Fibroblast of lung (primary cell): ENCODE measurements at regions not wholly inside any gene's neighbourhood (a gene's known extent, or its start where the extent isn't known, plus 50 kb on each side); places are given as distances from the start of the nearest gene placed in this dataset.

Experiments
- DNase-seq, 2 donors: peaks; one replicate each; pipeline versions ENCODE4 v3.0.0 to v3.0.0-alpha.2; 2010; ENCODE audit warnings: low read depth in 2 of 2
- H2AFZ ChIP-seq: 2 replicates; pipeline ENCODE4 v1.5.1; 2012; ENCODE audit warnings: low read length, control low read depth, inconsistent platforms
- H3K27ac ChIP-seq: 2 replicates; pipeline ENCODE4 v1.5.1; 2011; ENCODE audit warnings: low read length, control low read depth; ENCODE audit not compliant: insufficient read depth
- H3K27me3 ChIP-seq: 2 replicates; pipeline ENCODE4 v1.5.1; 2011; ENCODE audit warnings: mild to moderate bottlenecking, low read length; ENCODE audit not compliant: control insufficient read depth, insufficient read depth
- H3K36me3 ChIP-seq: 2 replicates; pipeline ENCODE4 v1.5.1; 2011; ENCODE audit warnings: low read length; ENCODE audit not compliant: control insufficient read depth, insufficient read depth
- H3K4me1 ChIP-seq: 2 replicates; pipeline ENCODE4 v1.5.1; 2011; ENCODE audit warnings: low read length; ENCODE audit not compliant: control insufficient read depth, insufficient read depth; ENCODE audit errors: extremely low read depth
- H3K4me2 ChIP-seq: 2 replicates; pipeline ENCODE4 v1.5.1; 2011; ENCODE audit warnings: low read length, control low read depth; ENCODE audit not compliant: insufficient read depth; ENCODE audit errors: extremely low read depth
- H3K4me3 ChIP-seq, 4 experiments: fragments of 200-600 bp in 1 of 4; sonication (generic) in 1 of 4; replicated peaks in 1 of 4; 2 replicates each; pipeline ENCODE4 v1.5.1; 2011 to 2016; ENCODE audit warnings: low read length in 4 of 4, low read depth in 3 of 4, mild to moderate bottlenecking in 3 of 4, control low read depth in 2 of 4, inconsistent platforms in 1 of 4, mixed read lengths in 1 of 4; ENCODE audit not compliant: insufficient read depth in 1 of 4; ENCODE audit errors: control extremely low read depth in 1 of 4
- H3K79me2 ChIP-seq: 2 replicates; pipeline ENCODE4 v1.5.1; 2012; ENCODE audit warnings: mild to moderate bottlenecking, low read length, inconsistent platforms; ENCODE audit not compliant: control insufficient read depth, insufficient read depth
- H3K9ac ChIP-seq: 2 replicates; pipeline ENCODE4 v1.5.1; 2011; ENCODE audit warnings: mild to moderate bottlenecking, low read length, control low read depth; ENCODE audit not compliant: insufficient read depth
- H3K9me3 ChIP-seq: 2 replicates; pipeline ENCODE4 v1.5.1; 2012; ENCODE audit warnings: low read depth, low read length; ENCODE audit not compliant: control insufficient read depth, insufficient read depth
- H4K20me1 ChIP-seq: 2 replicates; pipeline ENCODE4 v1.5.1; 2011; ENCODE audit warnings: low read length; ENCODE audit not compliant: control insufficient read depth, insufficient read depth; ENCODE audit errors: extremely low read depth
- CTCF ChIP-seq, 2 donors: IDR thresholded peaks in 1 of 2; conservative IDR thresholded peaks in 1 of 2; 1 replicate in 1 of 2; 2 replicates in 1 of 2; pipeline ENCODE4 v1.5.1; 2011 to 2012; ENCODE audit warnings: low read length in 2 of 2, control low read depth in 1 of 2, inconsistent platforms in 1 of 2, low read depth in 1 of 2, mild to moderate bottlenecking in 1 of 2
- EZH2 ChIP-seq: IDR thresholded peaks from 2 replicates; pipeline ENCODE4 v1.5.1; 2012; ENCODE audit warnings: low read length, control low read depth, mild to moderate bottlenecking; ENCODE audit errors: missing control alignments

- Histone ChIP-seq H4K20me1 (no peaks in the 10 kb centered on the region), H3K4me3 (no peak overlapping the region), H3K79me2 (no peaks in the 10 kb centered on the region), H3K36me3 (no peaks in the 10 kb centered on the region), H3K4me1 (no peaks in the 10 kb centered on the region), H3K9ac (no peak overlapping the region), H2AFZ (no peak overlapping the region), H3K27me3 (no peaks in the 10 kb centered on the region), H3K4me2 (no peak overlapping the region), H3K9me3 (no peaks in the 10 kb centered on the region), H3K27ac (no peak overlapping the region)
- TF ChIP-seq CTCF (conservative IDR thresholded peaks at IDR 0.05 in 1 of 2, IDR thresholded peaks at IDR 0.05 in 1 of 2; ENCODE audit: low read depth in 1 of 2, low read length in 2 of 2) (no peak), EZH2 (no peak)
- DNase-seq, result no peak
These were observed 66.5 kb downstream of the MRPL46 start for GRCh38 chr15:88400591-88401250.

- H3K79me2 ChIP-seq, result no peaks in the 10 kb centered on the region
- DNase-seq, result no peak
- H3K36me3 ChIP-seq, result no peaks in the 10 kb centered on the region
- H3K9ac ChIP-seq, result no peak overlapping the region
- H3K27ac ChIP-seq, result no peak overlapping the region
- H3K4me3 ChIP-seq, result no peak overlapping the region
- H3K4me2 ChIP-seq, result no peak overlapping the region
- no peaks in the 10 kb centered on the region for H3K4me1 ChIP-seq
- H4K20me1 ChIP-seq, result no peaks in the 10 kb centered on the region
- TF ChIP-seq EZH2, result no peak
- no peak for TF ChIP-seq CTCF (conservative IDR thresholded peaks at IDR 0.05 in 1 of 2, IDR thresholded peaks at IDR 0.05 in 1 of 2; ENCODE audit: low read depth in 1 of 2, low read length in 2 of 2)
- no peaks in the 10 kb centered on the region for H3K9me3 ChIP-seq
- H3K27me3 ChIP-seq, result no peaks in the 10 kb centered on the region
- no peak overlapping the region for H2AFZ ChIP-seq
These were observed 67.1 kb downstream of the MRPL46 start for GRCh38 chr15:88400084-88400483.

- DNase-seq, result no peak
These were observed 68.0 kb downstream of the MRPL46 start for GRCh38 chr15:88399021-88399685.

More at GRCh38 chr15:88399021-88399685, 68.0 kb downstream of the MRPL46 start:
- H3K9ac ChIP-seq, result no peak overlapping the region
- no peak overlapping the region for H3K4me3 ChIP-seq
- no peaks in the 10 kb centered on the region for H3K4me1 ChIP-seq
- H3K4me2 ChIP-seq, result no peak overlapping the region
- H4K20me1 ChIP-seq, result no peaks in the 10 kb centered on the region
- H3K27me3 ChIP-seq, result no peaks in the 10 kb centered on the region
- H2AFZ ChIP-seq, result no peak overlapping the region
- TF ChIP-seq EZH2, result no peak
- TF ChIP-seq CTCF (conservative IDR thresholded peaks at IDR 0.05 in 1 of 2, IDR thresholded peaks at IDR 0.05 in 1 of 2; ENCODE audit: low read depth in 1 of 2, low read length in 2 of 2), result no peak
- H3K36me3 ChIP-seq, result no peaks in the 10 kb centered on the region
- H3K9me3 ChIP-seq, result no peaks in the 10 kb centered on the region
- H3K79me2 ChIP-seq, result no peaks in the 10 kb centered on the region
- H3K27ac ChIP-seq, result no peak overlapping the region
